ENCODE measurements at regions not wholly inside any gene's neighbourhood (a gene's known extent, or its start where the extent isn't known, plus 50 kb on each side); places are given as distances from the start of the nearest gene placed in this dataset.

GRCh38 chr3:115512565-115513415 lies 110.5 kb upstream of the GAP43 start:
- intact Hi-C loops (cut with DNase I; ENCODE audit: low total_unique reads): no loop called here
- no peak for TF ChIP-seq POLR2AphosphoS5 (IDR thresholded peaks at IDR 0.05)
- no peak for TF ChIP-seq POLR2A (IDR thresholded peaks at IDR 0.05)
- no peak for TF ChIP-seq CTCF (IDR thresholded peaks at IDR 0.05)
- TF ChIP-seq EP300 (IDR thresholded peaks at IDR 0.05): no peak
- Histone ChIP-seq H3K27me3 (no peaks in the 10 kb centered on the region), H3K4me3 (peak overlapping the region; percentile 38 to 51 (median 44)), H3K36me3 (no peaks in the 10 kb centered on the region), H3K27ac (peak overlapping the region in 3 of 5 donors; percentile 5 to 43 (median 34)), H3K9me3 (no peaks in the 10 kb centered on the region), H3K4me1 (peaks cover 0 to 19% (median 13%) of the 10 kb centered on the region in 4 donors)
- peak in 1 of 2 donors; percentile 85 for DNase-seq
- WGBS, 5 donors: 0 to 1% (median 1%) methylated on average over 26 of the region's 26 CpGs

- Histone ChIP-seq H3K27me3 (no peaks in the 10 kb centered on the region), H3K4me3 (peak overlapping the region; percentile 38 to 51 (median 44)), H3K9me3 (no peaks in the 10 kb centered on the region), H3K36me3 (no peaks in the 10 kb centered on the region), H3K4me1 (peaks cover 0 to 19% (median 13%) of the 10 kb centered on the region in 4 donors), H3K27ac (peak overlapping the region in 1 of 5 donors; percentile 34)
- no peak for DNase-seq
- intact Hi-C loops (cut with DNase I; ENCODE audit: low total_unique reads): no loop called here
- TF ChIP-seq EP300 (IDR thresholded peaks at IDR 0.05) (no peak), POLR2AphosphoS5 (IDR thresholded peaks at IDR 0.05) (no peak), POLR2A (IDR thresholded peaks at IDR 0.05) (no peak), CTCF (IDR thresholded peaks at IDR 0.05) (no peak)
- 10 to 22% (median 17%) methylated on average over 5 of the region's 5 CpGs for WGBS, 5 donors
Measured at GRCh38 chr3:115513416-115513800, 109.9 kb upstream of the GAP43 start.

- TF ChIP-seq EP300 (IDR thresholded peaks at IDR 0.05) (no peak), POLR2AphosphoS5 (IDR thresholded peaks at IDR 0.05) (no peak), CTCF (IDR thresholded peaks at IDR 0.05) (no peak), POLR2A (IDR thresholded peaks at IDR 0.05) (no peak)
- no peak overlapping the region for H3K27ac ChIP-seq
- H3K9me3 ChIP-seq: no peaks in the 10 kb centered on the region
- DNase-seq: no peak
- no peak overlapping the region for H3K4me3 ChIP-seq
- H3K27me3 ChIP-seq: no peaks in the 10 kb centered on the region
- peaks cover 0 to 14% (median 10%) of the 10 kb centered on the region in 4 donors for H3K4me1 ChIP-seq
- H3K36me3 ChIP-seq: no peaks in the 10 kb centered on the region
- intact Hi-C loops (cut with DNase I; ENCODE audit: low total_unique reads): no loop called here
- 37 to 56% (median 55%) methylated on average over 3 of the region's 3 CpGs for WGBS, 5 donors
Measured at GRCh38 chr3:115517457-115518050, 105.8 kb upstream of the GAP43 start.

- H3K4me3 ChIP-seq: no peak overlapping the region
- no peak overlapping the region for H3K27ac ChIP-seq
- H3K9me3 ChIP-seq: no peaks in the 10 kb centered on the region
- TF ChIP-seq POLR2AphosphoS5 (IDR thresholded peaks at IDR 0.05) (peak in 1 of 3 donors; percentile 25), POLR2A (IDR thresholded peaks at IDR 0.05) (no peak)
- intact Hi-C loops (cut with DNase I; ENCODE audit: low total_unique reads): no loop called here
- H3K4me1 ChIP-seq: peaks cover 0 to 7% (median 4%) of the 10 kb centered on the region in 4 donors
- H3K36me3 ChIP-seq: no peaks in the 10 kb centered on the region
- DNase-seq: peak in 1 of 2 donors; percentile 81
- no peaks in the 10 kb centered on the region for H3K27me3 ChIP-seq
- WGBS, 5 donors: 51 to 62% (median 58%) methylated on average over 4 of the region's 4 CpGs
Measured at GRCh38 chr3:115518100-115518852, 105.0 kb upstream of the GAP43 start.

Measured in stomach (tissue), 8 donors.